Activated T-helper 1 cell treated with anti-CD3 and anti-CD28 coated beads, Interleukin-12 subunit alpha, Interleukin-12 subunit beta, Interleukin-2, Interleukin-4 antibody, amounts not matched to agents 30 ng/mL and 10 ng/mL and 1 ng/mL, durations not matched to agents 14 hours and 24 hours and 36 hours (primary cell): ENCODE measurements at regions not wholly inside any gene's neighbourhood (a gene's known extent, or its start where the extent isn't known, plus 50 kb on each side); places are given as distances from the start of the nearest gene placed in this dataset.

ENCODE experiments used
- DNase-seq: peaks from one replicate; pipeline ENCODE4 v3.0.0; 2021; ENCODE audit warnings: low spot score
- H3K27ac Mint-ChIP-seq: one replicate; pipeline ENCODE4 v1.8.0; 2021; ENCODE audit warnings: mild to moderate bottlenecking, mixed read lengths
- H3K27me3 Mint-ChIP-seq: one replicate; pipeline ENCODE4 v1.8.0; 2022; ENCODE audit warnings: mild to moderate bottlenecking, moderate library complexity, mixed read lengths; ENCODE audit not compliant: insufficient read depth
- H3K36me3 Mint-ChIP-seq: one replicate; pipeline ENCODE4 v1.8.0; 2021; ENCODE audit warnings: low read depth, mixed read lengths
- H3K4me1 Mint-ChIP-seq: one replicate; pipeline ENCODE4 v1.8.0; 2021; ENCODE audit warnings: low read depth, mixed read lengths
- H3K4me3 Mint-ChIP-seq: one replicate; pipeline ENCODE4 v1.8.0; 2021; ENCODE audit warnings: mild to moderate bottlenecking, moderate library complexity, mixed read lengths
- H3K9me3 Mint-ChIP-seq: one replicate; pipeline ENCODE4 v1.8.0; 2021; ENCODE audit warnings: mixed read lengths
- intact Hi-C: fragments of 100-400 bp; cut with micrococcal nuclease; formaldehyde crosslinking; loops from one replicate; pipeline ENCODE4 v1.15.1; 2024

- Mint-ChIP-seq H3K4me1 (no peaks in the 10 kb centered on the region), H3K4me3 (no peak overlapping the region)
These were observed 238.5 kb upstream of the TMTC4 start for GRCh38 chr13:100913143-100913542.

GRCh38 chr13:100904293-100904976 is 229.8 kb upstream of the TMTC4 start:
- no peak overlapping the region for H3K4me3 Mint-ChIP-seq
- no peaks in the 10 kb centered on the region for H3K9me3 Mint-ChIP-seq
- intact Hi-C loops, result no loop called here
- DNase-seq, result no peak
- peaks cover 14% of the 10 kb centered on the region for H3K27me3 Mint-ChIP-seq
- no peaks in the 10 kb centered on the region for H3K4me1 Mint-ChIP-seq
- no peaks in the 10 kb centered on the region for H3K36me3 Mint-ChIP-seq
- H3K27ac Mint-ChIP-seq, result no peak overlapping the region

More at GRCh38 chr13:100913143-100913542, 238.5 kb upstream of the TMTC4 start:
- no peaks in the 10 kb centered on the region for H3K9me3 Mint-ChIP-seq
- no peaks in the 10 kb centered on the region for H3K36me3 Mint-ChIP-seq
- H3K27ac Mint-ChIP-seq, result no peak overlapping the region
- intact Hi-C loops, result no loop called here
- DNase-seq, result no peak
- H3K27me3 Mint-ChIP-seq, result peaks cover 6% of the 10 kb centered on the region

- no peak overlapping the region for H3K27ac Mint-ChIP-seq
- H3K27me3 Mint-ChIP-seq, result peaks cover 12% of the 10 kb centered on the region
These were observed 225.2 kb upstream of the TMTC4 start for GRCh38 chr13:100899720-100900316.

GRCh38 chr13:100898431-100898830 is 223.8 kb upstream of the TMTC4 start:
- Mint-ChIP-seq H3K4me3 (no peak overlapping the region), H3K27ac (no peak overlapping the region), H3K36me3 (no peaks in the 10 kb centered on the region), H3K4me1 (no peaks in the 10 kb centered on the region), H3K9me3 (no peaks in the 10 kb centered on the region), H3K27me3 (peaks cover 8% of the 10 kb centered on the region)
- DNase-seq, result no peak
- intact Hi-C loops, result no loop called here

More at GRCh38 chr13:100899720-100900316, 225.2 kb upstream of the TMTC4 start:
- Mint-ChIP-seq H3K4me1 (no peaks in the 10 kb centered on the region), H3K4me3 (no peak overlapping the region), H3K9me3 (no peaks in the 10 kb centered on the region), H3K36me3 (no peaks in the 10 kb centered on the region)
- intact Hi-C loops, result no loop called here
- no peak for DNase-seq

- Mint-ChIP-seq H3K36me3 (no peaks in the 10 kb centered on the region), H3K4me1 (no peaks in the 10 kb centered on the region), H3K4me3 (no peak overlapping the region), H3K27ac (no peak overlapping the region), H3K9me3 (no peaks in the 10 kb centered on the region), H3K27me3 (peaks cover 6% of the 10 kb centered on the region)
- intact Hi-C loops, result no loop called here
- DNase-seq, result no peak
These were observed 221.1 kb upstream of the TMTC4 start for GRCh38 chr13:100895651-100896050.

- H3K9me3 Mint-ChIP-seq, result no peaks in the 10 kb centered on the region
- intact Hi-C loops, result no loop called here
- no peaks in the 10 kb centered on the region for H3K4me1 Mint-ChIP-seq
- H3K36me3 Mint-ChIP-seq, result no peaks in the 10 kb centered on the region
- DNase-seq, result no peak
- H3K27me3 Mint-ChIP-seq, result no peaks in the 10 kb centered on the region
- H3K4me3 Mint-ChIP-seq, result no peak overlapping the region
- no peak overlapping the region for H3K27ac Mint-ChIP-seq
These were observed 218.4 kb upstream of the TMTC4 start for GRCh38 chr13:100892981-100893380.

- Mint-ChIP-seq H3K9me3 (no peaks in the 10 kb centered on the region), H3K4me1 (no peaks in the 10 kb centered on the region), H3K27me3 (no peaks in the 10 kb centered on the region), H3K4me3 (no peak overlapping the region), H3K27ac (no peak overlapping the region), H3K36me3 (no peaks in the 10 kb centered on the region)
- DNase-seq, result no peak
- intact Hi-C loops, result no loop called here
These were observed 216.1 kb upstream of the TMTC4 start for GRCh38 chr13:100890645-100891044.

GRCh38 chr13:100887729-100888151 is 213.1 kb upstream of the TMTC4 start:
- Mint-ChIP-seq H3K27ac (no peak overlapping the region), H3K4me1 (no peaks in the 10 kb centered on the region), H3K27me3 (no peaks in the 10 kb centered on the region), H3K4me3 (no peak overlapping the region), H3K9me3 (no peaks in the 10 kb centered on the region), H3K36me3 (no peaks in the 10 kb centered on the region)
- intact Hi-C loops, result no loop called here
- DNase-seq, result no peak

- no peak overlapping the region for H3K4me3 Mint-ChIP-seq
- intact Hi-C loops, result no loop called here
- H3K27me3 Mint-ChIP-seq, result peaks cover 3% of the 10 kb centered on the region
- no peak for DNase-seq
- H3K27ac Mint-ChIP-seq, result no peak overlapping the region
- H3K9me3 Mint-ChIP-seq, result no peaks in the 10 kb centered on the region
- no peaks in the 10 kb centered on the region for H3K4me1 Mint-ChIP-seq
- no peaks in the 10 kb centered on the region for H3K36me3 Mint-ChIP-seq
These were observed 208.9 kb upstream of the TMTC4 start for GRCh38 chr13:100883453-100883852.

- Mint-ChIP-seq H3K27me3 (peaks cover 3% of the 10 kb centered on the region), H3K4me3 (no peak overlapping the region)
- no peak for DNase-seq
These were observed 206.8 kb upstream of the TMTC4 start for GRCh38 chr13:100881291-100881864.

GRCh38 chr13:100880166-100880565 is 205.6 kb upstream of the TMTC4 start:
- Mint-ChIP-seq H3K27ac (no peak overlapping the region), H3K4me1 (peaks cover 15% of the 10 kb centered on the region), H3K4me3 (no peak overlapping the region), H3K27me3 (peaks cover 3% of the 10 kb centered on the region), H3K36me3 (peaks cover 1% of the 10 kb centered on the region), H3K9me3 (peaks cover 8% of the 10 kb centered on the region)
- DNase-seq, result no peak
- intact Hi-C loops, result no loop called here

More at GRCh38 chr13:100881291-100881864, 206.8 kb upstream of the TMTC4 start:
- no peak overlapping the region for H3K27ac Mint-ChIP-seq
- peaks cover 3% of the 10 kb centered on the region for H3K4me1 Mint-ChIP-seq
- H3K36me3 Mint-ChIP-seq, result peaks cover 1% of the 10 kb centered on the region
- intact Hi-C loops, result no loop called here
- H3K9me3 Mint-ChIP-seq, result peaks cover 4% of the 10 kb centered on the region

GRCh38 chr13:100879255-100879654 is 204.7 kb upstream of the TMTC4 start:
- intact Hi-C loops, result loop anchor here (5.0 kb wide), 2 partner anchors 292 to 748 kb away; partner anchors contain the start of gene GGACT
- peaks cover 8% of the 10 kb centered on the region for H3K9me3 Mint-ChIP-seq

GRCh38 chr13:100876044-100876403 is 201.4 kb upstream of the TMTC4 start:
- H3K36me3 Mint-ChIP-seq, result peaks cover 1% of the 10 kb centered on the region
- no peak for DNase-seq
- peaks cover 5% of the 10 kb centered on the region for H3K27me3 Mint-ChIP-seq
- H3K27ac Mint-ChIP-seq, result peak overlapping the region; percentile 41
- H3K4me1 Mint-ChIP-seq, result peaks cover 18% of the 10 kb centered on the region
- intact Hi-C loops, result loop anchor here (5.0 kb wide), 2 partner anchors 289 to 751 kb away; partner anchors contain the start of gene GGACT
- peak overlapping the region; percentile 41 for H3K4me3 Mint-ChIP-seq
- peaks cover 8% of the 10 kb centered on the region for H3K9me3 Mint-ChIP-seq

More at GRCh38 chr13:100879255-100879654, 204.7 kb upstream of the TMTC4 start:
- Mint-ChIP-seq H3K36me3 (peaks cover 1% of the 10 kb centered on the region), H3K27ac (no peak overlapping the region), H3K4me1 (peaks cover 18% of the 10 kb centered on the region), H3K27me3 (peaks cover 3% of the 10 kb centered on the region), H3K4me3 (no peak overlapping the region)
- no peak for DNase-seq
